ENCODE measurements at regions not wholly inside any gene's neighbourhood (a gene's known extent, or its start where the extent isn't known, plus 50 kb on each side); places are given as distances from the start of the nearest gene placed in this dataset.

DNA sequence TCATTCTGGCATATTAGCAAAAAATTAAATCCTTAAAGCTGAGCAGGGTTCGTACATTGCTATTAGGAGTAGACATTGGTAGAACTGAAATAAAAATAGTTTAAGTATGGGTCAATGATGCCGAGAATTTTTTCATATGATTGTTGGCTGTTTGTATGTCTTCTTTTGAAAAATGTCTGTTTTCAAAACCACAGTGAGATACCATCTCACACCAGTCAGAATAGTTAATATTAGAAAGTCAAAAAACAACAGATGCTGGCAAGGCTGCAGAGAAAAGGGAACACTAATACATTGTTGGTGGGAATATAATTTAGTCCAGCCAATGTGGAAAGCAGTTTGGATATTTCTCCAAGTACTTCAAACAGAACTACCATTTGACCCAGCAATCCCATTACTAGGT lies 410.8 kb upstream of the TRIB2 start:
- ChIA-PET POLR2A (no interaction called here), CTCF (no interaction called here)
- Histone ChIP-seq H3K27me3 (ENCODE audit: control insufficient read depth, insufficient read depth, low read length) (no peaks in the 10 kb centered on the region), H3K36me3 (ENCODE audit: control insufficient read depth, insufficient read depth, low read length) (no peaks in the 10 kb centered on the region), H3K9me3 (ENCODE audit: control insufficient read depth, insufficient read depth, low read depth, low read length) (no peaks in the 10 kb centered on the region), H3K4me3 (ENCODE audit: low read depth in 2 of 2, low read length in 2 of 2) (no peak overlapping the region), H3K27ac (ENCODE audit: low read length) (no peak overlapping the region), H3K4me1 (ENCODE audit: control insufficient read depth, insufficient read depth, low read length) (peaks cover 6% of the 10 kb centered on the region)
- TF ChIP-seq SIN3A (IDR thresholded peaks at IDR 0.05; ENCODE audit: borderline replicate concordance, insufficient read depth, low read depth, low read length) (no peak), POLR2AphosphoS5 (IDR thresholded peaks at IDR 0.05; ENCODE audit: low read depth, low read length) (no peak), TCF7L2 (IDR thresholded peaks at IDR 0.05; ENCODE audit: low read depth, low read length) (no peak)
- TF ChIP-seq, protein P1, sequence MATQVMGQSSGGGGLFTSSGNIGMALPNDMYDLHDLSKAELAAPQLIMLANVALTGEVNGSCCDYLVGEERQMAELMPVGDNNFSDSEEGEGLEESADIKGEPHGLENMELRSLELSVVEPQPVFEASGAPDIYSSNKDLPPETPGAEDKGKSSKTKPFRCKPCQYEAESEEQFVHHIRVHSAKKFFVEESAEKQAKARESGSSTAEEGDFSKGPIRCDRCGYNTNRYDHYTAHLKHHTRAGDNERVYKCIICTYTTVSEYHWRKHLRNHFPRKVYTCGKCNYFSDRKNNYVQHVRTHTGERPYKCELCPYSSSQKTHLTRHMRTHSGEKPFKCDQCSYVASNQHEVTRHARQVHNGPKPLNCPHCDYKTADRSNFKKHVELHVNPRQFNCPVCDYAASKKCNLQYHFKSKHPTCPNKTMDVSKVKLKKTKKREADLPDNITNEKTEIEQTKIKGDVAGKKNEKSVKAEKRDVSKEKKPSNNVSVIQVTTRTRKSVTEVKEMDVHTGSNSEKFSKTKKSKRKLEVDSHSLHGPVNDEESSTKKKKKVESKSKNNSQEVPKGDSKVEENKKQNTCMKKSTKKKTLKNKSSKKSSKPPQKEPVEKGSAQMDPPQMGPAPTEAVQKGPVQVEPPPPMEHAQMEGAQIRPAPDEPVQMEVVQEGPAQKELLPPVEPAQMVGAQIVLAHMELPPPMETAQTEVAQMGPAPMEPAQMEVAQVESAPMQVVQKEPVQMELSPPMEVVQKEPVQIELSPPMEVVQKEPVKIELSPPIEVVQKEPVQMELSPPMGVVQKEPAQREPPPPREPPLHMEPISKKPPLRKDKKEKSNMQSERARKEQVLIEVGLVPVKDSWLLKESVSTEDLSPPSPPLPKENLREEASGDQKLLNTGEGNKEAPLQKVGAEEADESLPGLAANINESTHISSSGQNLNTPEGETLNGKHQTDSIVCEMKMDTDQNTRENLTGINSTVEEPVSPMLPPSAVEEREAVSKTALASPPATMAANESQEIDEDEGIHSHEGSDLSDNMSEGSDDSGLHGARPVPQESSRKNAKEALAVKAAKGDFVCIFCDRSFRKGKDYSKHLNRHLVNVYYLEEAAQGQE (IDR thresholded peaks at IDR 0.05; ENCODE audit: insufficient read depth in 1 of 2, low read depth in 2 of 2, low read length in 1 of 2) = no peak
- TF ChIP-seq, protein P2, sequence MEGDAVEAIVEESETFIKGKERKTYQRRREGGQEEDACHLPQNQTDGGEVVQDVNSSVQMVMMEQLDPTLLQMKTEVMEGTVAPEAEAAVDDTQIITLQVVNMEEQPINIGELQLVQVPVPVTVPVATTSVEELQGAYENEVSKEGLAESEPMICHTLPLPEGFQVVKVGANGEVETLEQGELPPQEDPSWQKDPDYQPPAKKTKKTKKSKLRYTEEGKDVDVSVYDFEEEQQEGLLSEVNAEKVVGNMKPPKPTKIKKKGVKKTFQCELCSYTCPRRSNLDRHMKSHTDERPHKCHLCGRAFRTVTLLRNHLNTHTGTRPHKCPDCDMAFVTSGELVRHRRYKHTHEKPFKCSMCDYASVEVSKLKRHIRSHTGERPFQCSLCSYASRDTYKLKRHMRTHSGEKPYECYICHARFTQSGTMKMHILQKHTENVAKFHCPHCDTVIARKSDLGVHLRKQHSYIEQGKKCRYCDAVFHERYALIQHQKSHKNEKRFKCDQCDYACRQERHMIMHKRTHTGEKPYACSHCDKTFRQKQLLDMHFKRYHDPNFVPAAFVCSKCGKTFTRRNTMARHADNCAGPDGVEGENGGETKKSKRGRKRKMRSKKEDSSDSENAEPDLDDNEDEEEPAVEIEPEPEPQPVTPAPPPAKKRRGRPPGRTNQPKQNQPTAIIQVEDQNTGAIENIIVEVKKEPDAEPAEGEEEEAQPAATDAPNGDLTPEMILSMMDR (IDR thresholded peaks at IDR 0.05) = no peak
- in situ Hi-C loops (cut with HindIII; ENCODE audit: low pct_unique_long_range_greater_than_20kb, low sequenced_read_pairs) = no loop called here
- BruUV-seq (replicated peaks) = no TSS peak
- intact Hi-C loops (cut with micrococcal nuclease; ENCODE audit: unreplicated experiment) = no loop called here
- no peak for DNase-seq (ENCODE audit: low read depth, low spot score)
- ATAC-seq = no peak

- in situ Hi-C loops (cut with HindIII; ENCODE audit: low pct_unique_long_range_greater_than_20kb, low sequenced_read_pairs) = no loop called here
- H3K27ac ChIP-seq (ENCODE audit: low read length) = peak overlapping the region; percentile 35; the same call in 1 of the 2 replicates
- no peaks in the 10 kb centered on the region for H3K4me1 ChIP-seq (ENCODE audit: control insufficient read depth, insufficient read depth, low read length)
- intact Hi-C loops (cut with micrococcal nuclease; ENCODE audit: unreplicated experiment) = loop anchor here (10.0 kb wide), 1 partner anchor 476 kb away; no protein-coding TSS in a partner anchor
- no peak for DNase-seq (ENCODE audit: low read depth, low spot score)
- ATAC-seq = no peak
- no peak overlapping the region for H3K4me3 ChIP-seq (ENCODE audit: low read depth in 2 of 2, low read length in 2 of 2)
- ChIA-PET CTCF (no interaction called here), POLR2A (no interaction called here)
- no peaks in the 10 kb centered on the region for H3K9me3 ChIP-seq (ENCODE audit: control insufficient read depth, insufficient read depth, low read depth, low read length)
- no TSS peak for BruUV-seq (replicated peaks)
- no peaks in the 10 kb centered on the region for H3K36me3 ChIP-seq (ENCODE audit: control insufficient read depth, insufficient read depth, low read length)
- TF ChIP-seq, protein P2 (IDR thresholded peaks at IDR 0.05) = no peak
- TF ChIP-seq POLR2AphosphoS5 (IDR thresholded peaks at IDR 0.05; ENCODE audit: low read depth, low read length) (no peak), SIN3A (IDR thresholded peaks at IDR 0.05; ENCODE audit: borderline replicate concordance, insufficient read depth, low read depth, low read length) (no peak), TCF7L2 (IDR thresholded peaks at IDR 0.05; ENCODE audit: low read depth, low read length) (no peak)
- no peaks in the 10 kb centered on the region for H3K27me3 ChIP-seq (ENCODE audit: control insufficient read depth, insufficient read depth, low read length)
These were observed 406.3 kb upstream of the TRIB2 start for GRCh38 chr2:12310399-12310798.

All from Panc1 (cell line).